Heart right ventricle (tissue), 16 donors: ENCODE measurements at regions not wholly inside any gene's neighbourhood (a gene's known extent, or its start where the extent isn't known, plus 50 kb on each side); places are given as distances from the start of the nearest gene placed in this dataset.

Experiments
- ATAC-seq, 8 donors: fragments of 200-7000 bp; cut with Tn5 transposase; one replicate each; pipeline ENCODE4 v1.9.1; 2020; ENCODE audit warnings: mild to moderate bottlenecking in 8 of 8, moderate library complexity in 8 of 8, moderate number of reproducible peaks in 1 of 8
- DNase-seq, 2 donors: peaks; one replicate each; pipeline ENCODE4 v3.0.0-alpha.2; 2020
- H3K27ac ChIP-seq, 10 donors: fragments of 200-600 bp; sonication (generic) in 2 of 10; one replicate each; pipeline versions ENCODE4 v1.5.0 to v1.8.0; 2020 to 2022; ENCODE audit warnings: mild to moderate bottlenecking in 3 of 10
- H3K27me3 ChIP-seq, 7 donors: fragments of 200-600 bp; one replicate each; pipeline ENCODE4 v1.8.0; 2021 to 2022; ENCODE audit warnings: mild to moderate bottlenecking in 2 of 7
- H3K36me3 ChIP-seq, 9 donors: fragments of 200-600 bp; sonication (generic) in 1 of 9; one replicate each; pipeline versions ENCODE4 v1.5.0 to v1.8.0; 2020 to 2022; ENCODE audit warnings: mild to moderate bottlenecking in 2 of 9
- H3K4me1 ChIP-seq, 9 donors: fragments of 200-600 bp; sonication (generic) in 1 of 9; one replicate each; pipeline versions ENCODE4 v1.5.0 to v1.8.0; 2020 to 2022; ENCODE audit warnings: mild to moderate bottlenecking in 4 of 9
- H3K4me3 ChIP-seq, 10 donors: fragments of 200-600 bp; sonication (generic) in 2 of 10; one replicate each; pipeline versions ENCODE4 v1.5.0 to v1.8.0; 2020 to 2022; ENCODE audit warnings: mild to moderate bottlenecking in 7 of 10, moderate library complexity in 2 of 10
- H3K9me3 ChIP-seq, 11 donors: fragments of 200-600 bp in 10 of 11; sonication (generic) in 2 of 11; one replicate each; pipeline versions ENCODE4 v1.5.0 to v1.8.0; 2013 to 2022; ENCODE audit warnings: mild to moderate bottlenecking in 2 of 11, control low read depth in 1 of 11, moderate library complexity in 1 of 11
- WGBS, 2 donors: extraction: QIAGEN DNeasy Blood & Tissue Kit; methylation state at CpG; one replicate each; pipeline ENCODE4 v1.1.7; 2013; ENCODE audit warnings: inconsistent platforms in 1 of 2; 5-methylcytosine and 5-hydroxymethylcytosine counted together
- intact Hi-C, 10 donors: fragments of 100-400 bp; cut with DNase I; formaldehyde crosslinking; loops; one replicate each; pipeline versions ENCODE4 v1.11.1 to v1.14.2; 2022
- TF ChIP-seq, protein P1 (sequence below), 9 donors: fragments of 200-600 bp; sonication (generic) in 2 of 9; IDR thresholded peaks; one replicate each; pipeline versions ENCODE4 v1.5.0 to v1.8.0; 2021 to 2022; ENCODE audit warnings: antibody characterized with exemption in 9 of 9, mild to moderate bottlenecking in 5 of 9, moderate library complexity in 1 of 9
- donor health status: Arrhythmogenic right ventricular cardiomyopathy.
- donor health status: ischemic (EF 13 %, LVEDD 7.1; RV severe dilation, severe dysfunction).
- donor health status: healthy with polysubstance abuse.
- donor health status: DM: no; HTN: yes; CAD: no.
- donor health status: DM: no; HTN: no; CAD: no.
- donor health status: ischemic (EF 25% LVEDD 6.9; RV normal size, moderate dysfunction).
- donor health status: ischemic (EF 25% LVEDD 5.7; RV mildly dilated, moderate dysfunction).
- donor health status: healthy.
- donor health status: DM: yes; HTN: yes; CAD: no.
- donor health status: Ischemic cardiomyopathy.
- donor health status: ischemic (EF 35%, LVEDD 5.7; RV mildly dilated, moderate dysfunction).
- donor health status: nonischemic (EF 11% LVEDD 7.7; RV severe dilation, severe dysfunction).
- donor health status: DM: yes; HTN: yes; CAD: no.
- donor health status: PGD.
- donor health status: ischemic (EF 29% LVEDD 5.4; RV normal size, mild dysfunction).
- donor health status: nonischemic (EF 23%, LVEDD 6.1; RV moderate dilation, normal function).

DNA sequence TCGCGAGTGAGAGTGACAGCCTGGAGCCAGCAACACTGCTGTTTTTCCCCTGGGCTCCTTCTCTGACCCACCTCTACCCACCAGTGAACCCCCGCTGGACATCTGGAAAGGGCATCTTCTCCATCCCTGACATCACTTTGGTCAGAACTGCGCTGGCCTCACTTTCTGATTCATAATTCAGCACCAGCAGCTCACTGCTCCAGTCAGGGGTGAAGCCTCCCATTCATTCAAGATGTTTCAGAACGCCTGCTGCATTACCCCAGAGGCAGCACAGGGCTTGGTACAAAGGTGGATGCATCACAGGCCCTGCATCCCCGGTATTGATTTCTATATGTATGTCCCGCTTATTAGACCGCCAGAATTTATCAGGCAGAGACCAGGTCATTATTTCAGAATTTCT, 182.8 kb upstream of the TSHZ3 start:
- no peak for ATAC-seq

DNA sequence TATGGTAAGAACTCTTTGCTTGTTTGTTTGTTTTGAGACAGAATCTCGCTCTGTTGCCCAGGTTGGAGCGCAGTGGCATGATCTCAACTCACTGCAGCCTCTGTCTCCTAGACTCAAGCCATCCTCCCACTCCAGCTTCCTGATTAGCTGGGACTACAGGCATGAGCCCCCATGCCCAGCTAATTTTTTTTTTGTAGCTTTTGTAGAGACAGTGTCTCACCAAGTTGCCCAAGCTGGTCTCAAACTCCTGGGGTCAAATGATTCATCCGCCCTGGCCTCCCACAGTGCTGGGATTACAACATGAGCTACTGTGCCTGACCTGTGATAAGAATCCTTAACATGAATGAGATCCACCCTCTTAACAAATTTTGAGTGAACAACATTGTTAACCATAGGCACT, 183.9 kb upstream of the TSHZ3 start:
- no peak overlapping the region for H3K4me3 ChIP-seq
- H3K27ac ChIP-seq: no peak overlapping the region
- no peaks in the 10 kb centered on the region for H3K36me3 ChIP-seq
- peaks cover 0 to 7% (median 0%) of the 10 kb centered on the region in 7 donors for H3K27me3 ChIP-seq
- TF ChIP-seq, protein P1, sequence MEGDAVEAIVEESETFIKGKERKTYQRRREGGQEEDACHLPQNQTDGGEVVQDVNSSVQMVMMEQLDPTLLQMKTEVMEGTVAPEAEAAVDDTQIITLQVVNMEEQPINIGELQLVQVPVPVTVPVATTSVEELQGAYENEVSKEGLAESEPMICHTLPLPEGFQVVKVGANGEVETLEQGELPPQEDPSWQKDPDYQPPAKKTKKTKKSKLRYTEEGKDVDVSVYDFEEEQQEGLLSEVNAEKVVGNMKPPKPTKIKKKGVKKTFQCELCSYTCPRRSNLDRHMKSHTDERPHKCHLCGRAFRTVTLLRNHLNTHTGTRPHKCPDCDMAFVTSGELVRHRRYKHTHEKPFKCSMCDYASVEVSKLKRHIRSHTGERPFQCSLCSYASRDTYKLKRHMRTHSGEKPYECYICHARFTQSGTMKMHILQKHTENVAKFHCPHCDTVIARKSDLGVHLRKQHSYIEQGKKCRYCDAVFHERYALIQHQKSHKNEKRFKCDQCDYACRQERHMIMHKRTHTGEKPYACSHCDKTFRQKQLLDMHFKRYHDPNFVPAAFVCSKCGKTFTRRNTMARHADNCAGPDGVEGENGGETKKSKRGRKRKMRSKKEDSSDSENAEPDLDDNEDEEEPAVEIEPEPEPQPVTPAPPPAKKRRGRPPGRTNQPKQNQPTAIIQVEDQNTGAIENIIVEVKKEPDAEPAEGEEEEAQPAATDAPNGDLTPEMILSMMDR (IDR thresholded peaks at IDR 0.05): no peak
- no peak for DNase-seq
- no peak for ATAC-seq
- no peaks in the 10 kb centered on the region for H3K4me1 ChIP-seq
- peaks cover 0 to 3% (median 0%) of the 10 kb centered on the region in 11 donors for H3K9me3 ChIP-seq
- 84 to 91% methylated on average over 3 of the region's 3 CpGs for WGBS, 2 donors
- intact Hi-C loops: no loop called here

More for the DNA sequence above, 182.8 kb upstream of the TSHZ3 start:
- H3K27me3 ChIP-seq: peaks cover 0 to 7% (median 0%) of the 10 kb centered on the region in 7 donors
- no peak overlapping the region for H3K4me3 ChIP-seq
- H3K9me3 ChIP-seq: peaks cover 0 to 10% (median 0%) of the 10 kb centered on the region in 11 donors
- WGBS, 2 donors: 85 to 91% methylated on average over 8 of the region's 8 CpGs
- TF ChIP-seq, protein P1 (IDR thresholded peaks at IDR 0.05): no peak
- no peaks in the 10 kb centered on the region for H3K4me1 ChIP-seq
- no peak for DNase-seq
- intact Hi-C loops: no loop called here
- no peaks in the 10 kb centered on the region for H3K36me3 ChIP-seq
- H3K27ac ChIP-seq: no peak overlapping the region

DNA sequence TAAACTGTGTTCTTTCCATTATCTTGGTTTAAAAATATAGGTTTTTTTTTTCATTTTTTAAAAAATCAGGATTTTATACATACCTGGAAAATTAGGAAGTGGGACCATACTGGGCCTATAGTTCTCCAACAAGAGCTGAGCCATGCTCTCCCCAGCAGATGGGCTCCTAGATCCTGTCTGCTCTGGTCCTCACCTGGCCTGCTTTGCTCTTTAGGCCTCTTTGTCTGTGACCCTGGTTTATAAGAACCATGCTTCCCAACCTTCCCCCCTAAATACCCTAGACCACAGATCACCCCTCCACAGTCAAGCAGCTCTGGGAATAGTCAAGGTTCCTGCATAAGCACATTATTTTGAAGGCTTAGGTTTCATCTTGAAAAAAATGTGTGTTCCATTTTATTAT, 185.0 kb upstream of the TSHZ3 start:
- DNase-seq (no peak), ATAC-seq (no peak)
- Histone ChIP-seq H3K36me3 (no peaks in the 10 kb centered on the region), H3K27me3 (peaks cover 0 to 7% (median 0%) of the 10 kb centered on the region in 7 donors), H3K4me1 (no peaks in the 10 kb centered on the region), H3K27ac (no peak overlapping the region), H3K4me3 (no peak overlapping the region), H3K9me3 (peaks cover 0 to 7% (median 0%) of the 10 kb centered on the region in 11 donors)
- TF ChIP-seq, protein P1 (IDR thresholded peaks at IDR 0.05): no peak
- intact Hi-C loops: no loop called here

DNA sequence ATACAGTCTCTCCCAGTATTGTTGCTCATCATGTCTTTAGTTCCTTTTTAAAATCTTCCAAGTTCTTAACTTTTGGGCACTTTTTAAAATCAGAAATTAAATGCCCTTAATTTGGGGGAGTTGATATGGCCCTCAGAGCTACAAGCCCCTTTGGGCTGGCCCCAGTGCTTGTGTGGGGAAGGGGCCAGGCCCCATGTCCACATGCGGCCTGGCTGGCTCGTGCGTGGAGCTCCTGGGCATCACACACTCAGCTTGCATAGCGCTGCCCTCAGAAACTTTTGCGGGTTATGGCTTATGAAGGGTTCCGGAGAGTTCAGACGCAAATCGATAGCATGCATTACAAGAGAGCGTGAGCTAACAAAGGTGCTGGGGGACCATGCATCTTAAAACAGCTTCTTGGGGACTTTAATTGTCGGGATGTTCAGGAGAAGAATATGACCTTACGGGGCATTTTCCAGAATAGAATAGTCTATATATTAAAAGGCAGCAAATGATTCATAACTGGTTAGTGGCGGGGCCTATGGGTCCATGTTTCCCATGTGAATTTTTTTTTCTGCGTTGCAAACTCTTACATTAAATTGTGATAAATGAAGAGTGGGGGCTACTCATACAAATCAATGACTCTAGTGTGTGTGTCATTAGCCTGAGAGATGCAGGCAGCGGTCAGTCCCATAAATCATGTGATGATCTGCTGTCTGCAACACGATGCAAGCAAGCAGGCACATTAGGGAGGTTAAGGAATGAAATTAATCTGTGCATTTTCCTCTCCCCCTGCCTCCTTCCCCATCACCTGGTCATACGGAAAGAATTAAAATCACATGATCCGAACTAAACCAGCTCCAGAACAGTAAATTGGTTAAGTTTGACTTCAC, 185.8 kb upstream of the TSHZ3 start:
- no peak overlapping the region for H3K4me3 ChIP-seq
- intact Hi-C loops: no loop called here
- H3K27ac ChIP-seq: no peak overlapping the region
- peaks cover 0 to 7% (median 0%) of the 10 kb centered on the region in 11 donors for H3K9me3 ChIP-seq
- DNase-seq: no peak
- TF ChIP-seq, protein P1 (IDR thresholded peaks at IDR 0.05): no peak
- WGBS, 2 donors: 86 to 89% methylated on average over 17 of the region's 17 CpGs
- H3K36me3 ChIP-seq: no peaks in the 10 kb centered on the region
- H3K27me3 ChIP-seq: peaks cover 0 to 7% (median 0%) of the 10 kb centered on the region in 7 donors
- no peaks in the 10 kb centered on the region for H3K4me1 ChIP-seq
- no peak for ATAC-seq
